ENCODE measurements at regions not wholly inside any gene's neighbourhood (a gene's known extent, or its start where the extent isn't known, plus 50 kb on each side); places are given as distances from the start of the nearest gene placed in this dataset.

- H3K9me3 Mint-ChIP-seq: peaks cover 30% of the 10 kb centered on the region
- no peaks in the 10 kb centered on the region for H4K20me1 ChIP-seq (replicated peaks; ENCODE audit: insufficient read depth)
- H3K4me3 Mint-ChIP-seq: no peak overlapping the region
- 0 out of 2 replicates have a peak, but pooled peaks cover 11% of the 10 kb centered on the region for H3K9me2 ChIP-seq (ENCODE audit: insufficient read depth)
- H3K79me2 ChIP-seq (replicated peaks; ENCODE audit: insufficient read depth): no peaks in the 10 kb centered on the region
- peaks cover 29% of the 10 kb centered on the region for H3K36me3 Mint-ChIP-seq (ENCODE audit: low read depth)
- H3K27ac ChIP-seq (ENCODE audit: low read depth): no peak overlapping the region
- ATAC-seq: no peak
- TF ChIP-seq ZNF331 (CRISPR knock-in tag; IDR thresholded peaks at IDR 0.05; ENCODE audit: low read depth) (no peak), REST (IDR thresholded peaks at IDR 0.05; ENCODE audit: unreplicated experiment) (no peak), NANOG (IDR thresholded peaks at IDR 0.05; ENCODE audit: borderline replicate concordance) (no peak), ZNF114 (CRISPR knock-in tag; IDR thresholded peaks at IDR 0.05) (no peak), POLR2AphosphoS5 (IDR thresholded peaks at IDR 0.05; ENCODE audit: low read depth) (no peak)
- no peak overlapping the region for H3K4me3 ChIP-seq
- no peak overlapping the region for H2AFZ ChIP-seq
- no peaks in the 10 kb centered on the region for H3F3A ChIP-seq (replicated peaks; ENCODE audit: low read depth)
- DNase-seq (ENCODE audit: low spot score): no peak
- H3K4me1 ChIP-seq (ENCODE audit: insufficient read depth): no peaks in the 10 kb centered on the region
- no peak overlapping the region for H3K4me2 ChIP-seq
- H3K27me3 ChIP-seq (ENCODE audit: insufficient read depth): no peaks in the 10 kb centered on the region
- no peak overlapping the region for H3K27ac Mint-ChIP-seq
- peaks cover 12% of the 10 kb centered on the region for H3K27me3 Mint-ChIP-seq (ENCODE audit: insufficient read depth, low read depth, poor library complexity)
- H3K36me3 ChIP-seq (ENCODE audit: insufficient read depth): no peaks in the 10 kb centered on the region
- no peaks in the 10 kb centered on the region for H3K4me1 Mint-ChIP-seq
Measured at GRCh38 chr2:52570716-52571115, 1196.9 kb upstream of the CHAC2 start.

- no peaks in the 10 kb centered on the region for H4K20me1 ChIP-seq (replicated peaks; ENCODE audit: insufficient read depth)
- H3F3A ChIP-seq (replicated peaks; ENCODE audit: low read depth): no peaks in the 10 kb centered on the region
- Mint-ChIP-seq H3K4me1 (peaks cover 11% of the 10 kb centered on the region), H3K9me3 (no peaks in the 10 kb centered on the region; the same call in 2 of the 3 replicates), H3K27ac (no peak overlapping the region), H3K4me3 (no peak overlapping the region), H3K36me3 (ENCODE audit: low read depth) (no peaks in the 10 kb centered on the region; the same call in 2 of the 3 replicates), H3K27me3 (ENCODE audit: insufficient read depth, low read depth, poor library complexity) (no peaks in the 10 kb centered on the region)
- TF ChIP-seq ZNF462 (CRISPR knock-in tag; IDR thresholded peaks at IDR 0.05) (no peak), ZNF114 (CRISPR knock-in tag; IDR thresholded peaks at IDR 0.05) (no peak), EZH2phosphoT487 (IDR thresholded peaks at IDR 0.05; ENCODE audit: unreplicated experiment) (no peak), REST (IDR thresholded peaks at IDR 0.05; ENCODE audit: unreplicated experiment) (no peak), POLR2AphosphoS5 (IDR thresholded peaks at IDR 0.05; ENCODE audit: low read depth) (no peak)
- no peak for DNase-seq (ENCODE audit: low spot score)
- H3K79me2 ChIP-seq (replicated peaks; ENCODE audit: insufficient read depth): no peaks in the 10 kb centered on the region
- no peak overlapping the region for H3K4me3 ChIP-seq
- H3K9me2 ChIP-seq (ENCODE audit: insufficient read depth): peaks cover 4% of the 10 kb centered on the region; the same call in 1 of the 2 replicates
- no peak overlapping the region for H3K27ac ChIP-seq (ENCODE audit: low read depth)
- no peak for ATAC-seq
- H2AFZ ChIP-seq: no peak overlapping the region
- H3K36me3 ChIP-seq (ENCODE audit: insufficient read depth): no peaks in the 10 kb centered on the region
- H3K4me2 ChIP-seq: no peak overlapping the region
- no peaks in the 10 kb centered on the region for H3K27me3 ChIP-seq (ENCODE audit: insufficient read depth)
- H3K4me1 ChIP-seq (ENCODE audit: insufficient read depth): peaks cover 6% of the 10 kb centered on the region; the same call in 1 of the 2 replicates
Measured at GRCh38 chr2:52563151-52563550, 1204.5 kb upstream of the CHAC2 start.

Data from GM23338 (cell line).